A549 (cell line): ENCODE measurements at regions not wholly inside any gene's neighbourhood (a gene's known extent, or its start where the extent isn't known, plus 50 kb on each side); places are given as distances from the start of the nearest gene placed in this dataset.
"Not testable (repeated sequence)": the region's sequence is repeated elsewhere in the genome, so short reads cannot be mapped to it uniquely, and the experiment has no call there.

Experiments
- ATAC-seq, 2 experiments: fragments of 200-7000 bp in 1 of 2; fragments of >200 bp in 1 of 2; cut with Nextera tagmentation in 1 of 2; cut with Tn5 transposase in 1 of 2; 3 replicates each; pipeline versions ENCODE4 v1.8.0 to v1.9.1; 2018 to 2020; ENCODE audit warnings: mild to moderate bottlenecking in 1 of 2, moderate library complexity in 1 of 2
- CTCF ChIA-PET: fragments of 300-600 bp; sonication (Branson Sonifier 250); formaldehyde crosslinking; extraction: SDS; loops from one replicate; lab custom pipeline; 2021; ENCODE audit warnings: antibody characterized with exemption, inconsistent platforms; lab: Yijun Ruan, JAX
- POLR2A ChIA-PET: fragments of 350-600 bp; formaldehyde crosslinking; extraction: SDS; loops from one replicate; lab custom pipeline; 2021; ENCODE audit warnings: antibody characterized with exemption, inconsistent platforms; lab: Yijun Ruan, JAX
- DNase-seq, 2 experiments: peaks; one replicate each; pipeline versions ENCODE4 v3.0.0 to v3.0.0-alpha.2; 2011 to 2016; ENCODE audit warnings: low read depth in 1 of 2, low spot score in 1 of 2
- FAIRE-seq: peaks from 2 replicates; lab custom pipeline; 2011; peaks lifted over from hg19 to GRCh38; lab: Jason Lieb, UNC
- H3K27ac ChIP-seq, 2 experiments: fragments of >200 bp; sonication (Bioruptor Twin); formaldehyde crosslinking; 3 replicates each; pipeline ENCODE4 v1.5.1; 2016 to 2017
- H3K4me1 ChIP-seq: fragments of >200 bp; sonication (Bioruptor Twin); formaldehyde crosslinking; 3 replicates; pipeline ENCODE4 v1.6.1; 2016
- H3K4me2 ChIP-seq: fragments of >200 bp; sonication (Bioruptor Twin); formaldehyde crosslinking; 3 replicates; pipeline ENCODE4 v1.6.1; 2016
- H3K4me3 ChIP-seq: fragments of >200 bp; sonication (Bioruptor Twin); formaldehyde crosslinking; 3 replicates; pipeline ENCODE4 v1.5.1; 2016
- H3K9me3 ChIP-seq: fragments of >200 bp; sonication (Bioruptor Twin); formaldehyde crosslinking; 3 replicates; pipeline ENCODE4 v1.6.1; 2016
- CTCF ChIP-seq: fragments of >200 bp; sonication (Bioruptor Twin); formaldehyde crosslinking; IDR thresholded peaks from 3 replicates; pipeline ENCODE4 v1.5.1; 2016
- HMGXB4 ChIP-seq: fragments of 250-450 bp; sonication (Bioruptor Pico); IDR thresholded peaks from 2 replicates; pipeline ENCODE4 v1.5.0; 2021; ENCODE audit warnings: mild to moderate bottlenecking, moderate library complexity, borderline replicate concordance
- HOXB5 ChIP-seq: fragments of 250-450 bp; sonication (Bioruptor Pico); IDR thresholded peaks from 2 replicates; pipeline ENCODE4 v1.5.0; 2020; ENCODE audit warnings: mild to moderate bottlenecking, moderate library complexity
- MAZ ChIP-seq: fragments of 150-350 bp; IDR thresholded peaks from 2 replicates; pipeline ENCODE4 v1.6.1; 2014; ENCODE audit warnings: antibody characterized with exemption, low read depth, low read length, borderline replicate concordance
- MYC ChIP-seq: IDR thresholded peaks from 2 replicates; pipeline ENCODE4 v1.6.1; 2012; ENCODE audit warnings: mild to moderate bottlenecking, inconsistent platforms, low read length, improper control_type of control experiment, borderline replicate concordance
- NPAS2 ChIP-seq: fragments of 250-450 bp; sonication (Bioruptor Pico); IDR thresholded peaks from 2 replicates; pipeline ENCODE4 v1.8.0; 2022; ENCODE audit warnings: mild to moderate bottlenecking, moderate library complexity, borderline replicate concordance
- PBX3 ChIP-seq: IDR thresholded peaks from 2 replicates; pipeline ENCODE4 v1.6.1; 2012
- POLR2A ChIP-seq: IDR thresholded peaks from 2 replicates; pipeline ENCODE4 v1.6.1; 2012; ENCODE audit warnings: mild to moderate bottlenecking, low read length
- RARB ChIP-seq: fragments of 250-450 bp; sonication (Bioruptor Pico); IDR thresholded peaks from 2 replicates; pipeline ENCODE4 v1.8.0; 2021; ENCODE audit warnings: mild to moderate bottlenecking, moderate library complexity
- SMC3 ChIP-seq: fragments of >200 bp; sonication (Bioruptor Twin); formaldehyde crosslinking; IDR thresholded peaks from 3 replicates; pipeline ENCODE4 v1.6.1; 2018; ENCODE audit warnings: inconsistent platforms
- TP53 ChIP-seq: fragments of 250-450 bp; sonication (Bioruptor Pico); IDR thresholded peaks from 2 replicates; pipeline ENCODE4 v1.5.0; 2021; ENCODE audit warnings: mild to moderate bottlenecking, moderate library complexity
- WGBS: methylation state at CpG from one replicate; pipeline ENCODE4 v1.1.6; 2017; ENCODE audit errors: missing lambda C conversion rate; 5-methylcytosine and 5-hydroxymethylcytosine counted together
- TF ChIP-seq, protein P1 (sequence below): IDR thresholded peaks from 2 replicates; pipeline ENCODE4 v1.6.1; 2012

DNA sequence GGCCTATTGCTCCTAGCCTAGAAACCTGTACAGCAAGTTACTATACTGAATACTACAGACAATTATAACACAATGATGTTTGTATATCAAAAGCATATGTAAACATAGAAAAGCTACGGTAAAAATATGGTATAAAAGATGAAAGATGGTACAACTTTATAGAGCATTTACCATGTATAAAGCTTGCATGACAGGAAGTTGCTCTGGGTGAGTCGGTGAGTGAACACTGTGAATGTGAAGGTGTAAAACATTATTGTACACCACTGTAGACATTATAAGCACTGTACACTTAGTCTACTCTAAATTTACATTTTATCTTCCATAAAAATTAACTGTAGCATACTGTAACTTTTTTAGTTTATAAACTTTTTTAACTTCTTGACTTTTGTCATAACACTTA is 674.3 kb upstream of the ZWINT start (continued):
- TF ChIP-seq CTCF: no peak
- no peak for TF ChIP-seq SMC3
- no peak for TF ChIP-seq NPAS2 (CRISPR knock-in tag)
- TF ChIP-seq, protein P1, sequence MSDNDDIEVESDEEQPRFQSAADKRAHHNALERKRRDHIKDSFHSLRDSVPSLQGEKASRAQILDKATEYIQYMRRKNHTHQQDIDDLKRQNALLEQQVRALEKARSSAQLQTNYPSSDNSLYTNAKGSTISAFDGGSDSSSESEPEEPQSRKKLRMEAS: no peak
- TF ChIP-seq PBX3: no peak

DNA sequence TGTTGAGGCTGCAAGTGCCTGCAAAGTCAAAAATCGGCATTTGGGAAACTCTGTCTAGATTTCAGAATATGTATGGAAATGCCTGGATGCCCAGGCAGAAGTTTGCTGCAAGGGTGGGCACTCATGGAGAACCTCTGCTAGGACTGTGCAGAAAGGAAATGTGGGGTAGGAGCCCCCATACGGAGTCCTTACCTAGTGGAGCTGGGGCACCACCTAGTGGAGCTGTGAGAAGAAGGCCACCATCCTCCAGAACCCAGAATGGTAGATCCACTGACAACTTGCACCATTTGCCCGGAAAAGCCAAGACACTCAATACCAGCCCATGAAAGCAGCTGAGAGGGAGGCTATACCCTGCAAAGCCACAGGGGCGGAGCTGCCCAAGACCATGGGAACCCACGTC is 671.2 kb upstream of the ZWINT start:
- H3K4me1 ChIP-seq, CTCF ChIA-PET, FAIRE-seq, POLR2A ChIA-PET, DNase-seq, ATAC-seq, H3K4me3 ChIP-seq, H3K27ac ChIP-seq, H3K4me2 ChIP-seq, H3K9me3 ChIP-seq: not testable (repeated sequence)
- 9% methylated on average over 5 of the region's 5 CpGs for WGBS

- WGBS: 20% methylated on average over 4 of the region's 4 CpGs
- ChIA-PET POLR2A (no interaction called here), CTCF (no interaction called here)
- no peaks in the 10 kb centered on the region for H3K4me1 ChIP-seq
- ATAC-seq (no peak), FAIRE-seq (no peak), DNase-seq (no peak)
- TF ChIP-seq MAZ (no peak), TP53 (CRISPR knock-in tag) (no peak)
- no peaks in the 10 kb centered on the region for H3K9me3 ChIP-seq
- no peak overlapping the region for H3K27ac ChIP-seq
- no peak overlapping the region for H3K4me3 ChIP-seq
- H3K4me2 ChIP-seq: no peak overlapping the region
Measured at GRCh38 chr10:57031346-57031745, 670.3 kb upstream of the ZWINT start.

GRCh38 chr10:57026307-57026706 is 665.2 kb upstream of the ZWINT start:
- FAIRE-seq (no peak), ATAC-seq (no peak)

More at GRCh38 chr10:57026307-57026706, 665.2 kb upstream of the ZWINT start:
- no peaks in the 10 kb centered on the region for H3K4me1 ChIP-seq
- ChIA-PET POLR2A (no interaction called here), CTCF (no interaction called here)
- H3K9me3 ChIP-seq: no peaks in the 10 kb centered on the region
- H3K27ac ChIP-seq: no peak overlapping the region
- WGBS: 15% methylated on average over 1 of the region's 1 CpG
- H3K4me2 ChIP-seq: no peak overlapping the region
- H3K4me3 ChIP-seq: no peak overlapping the region
- TF ChIP-seq PBX3 (no peak), RARB (CRISPR knock-in tag) (no peak), HMGXB4 (CRISPR knock-in tag) (no peak), POLR2A (no peak), HOXB5 (CRISPR knock-in tag) (no peak), MYC (no peak)
- DNase-seq: no peak
